ENCODE measurements at regions not wholly inside any gene's neighbourhood (a gene's known extent, or its start where the extent isn't known, plus 50 kb on each side); places are given as distances from the start of the nearest gene placed in this dataset.
"Not testable (repeated sequence)": the region's sequence is repeated elsewhere in the genome, so short reads cannot be mapped to it uniquely, and the experiment has no call there.

DNA sequence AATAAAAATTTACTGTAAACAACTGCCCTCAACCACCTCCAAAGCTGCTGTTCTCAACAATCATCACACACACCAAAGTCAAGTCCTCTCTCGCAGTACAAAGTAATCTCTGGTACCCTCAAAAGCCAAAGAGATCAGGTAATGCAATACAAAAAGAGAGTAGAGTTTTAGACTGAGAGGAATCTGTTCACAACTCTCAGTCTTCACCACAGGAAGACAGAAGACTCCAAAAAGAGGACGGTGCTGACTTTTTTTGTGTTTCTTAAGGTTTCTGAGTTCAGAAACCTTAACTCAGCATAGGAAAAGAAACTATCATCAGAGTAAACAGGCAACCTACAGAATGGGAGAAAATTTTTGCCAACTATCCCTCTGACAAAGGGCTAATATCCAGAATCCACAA lies 1072.3 kb upstream of the DIAPH2 start:
- no peak for DNase-seq

DNA sequence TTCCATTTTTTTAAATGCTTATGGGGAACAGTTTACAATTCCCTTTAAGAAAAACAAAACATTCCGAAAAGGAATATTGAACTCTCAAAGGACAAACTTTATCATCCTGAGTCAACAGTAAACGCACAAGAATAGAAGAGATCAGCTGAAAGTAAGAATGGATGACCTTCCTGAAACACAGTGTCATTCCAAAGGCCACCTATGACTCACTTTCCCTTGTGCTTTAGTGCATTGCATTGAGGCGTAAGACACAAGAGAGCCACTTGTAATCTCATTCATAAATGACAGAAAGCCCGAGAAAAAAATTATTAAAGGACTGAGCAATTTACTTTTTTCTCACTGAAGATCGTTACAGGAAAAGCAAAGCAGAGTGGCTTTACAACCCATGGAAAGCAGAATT lies 1062.4 kb upstream of the DIAPH2 start:
- no peak for DNase-seq

DNA sequence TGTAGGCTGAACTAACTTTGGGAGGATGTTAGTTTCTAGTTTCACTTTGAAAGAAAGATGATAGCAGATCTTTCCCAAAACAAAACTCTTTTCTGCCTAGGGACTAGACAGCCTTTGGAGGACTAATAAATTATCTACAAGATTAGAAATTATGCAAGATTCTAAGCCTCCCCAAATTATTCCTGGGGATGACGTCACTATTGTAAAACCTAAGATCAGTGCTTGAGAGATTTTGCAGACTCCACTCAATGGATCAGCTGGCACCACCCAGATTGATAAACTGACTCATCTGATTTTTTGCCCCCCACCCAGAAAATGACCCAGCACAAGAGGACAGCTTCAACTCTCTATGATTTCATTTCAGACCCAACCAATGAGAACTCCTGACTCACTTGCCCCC lies 1057.9 kb upstream of the DIAPH2 start:
- DNase-seq = no peak

DNA sequence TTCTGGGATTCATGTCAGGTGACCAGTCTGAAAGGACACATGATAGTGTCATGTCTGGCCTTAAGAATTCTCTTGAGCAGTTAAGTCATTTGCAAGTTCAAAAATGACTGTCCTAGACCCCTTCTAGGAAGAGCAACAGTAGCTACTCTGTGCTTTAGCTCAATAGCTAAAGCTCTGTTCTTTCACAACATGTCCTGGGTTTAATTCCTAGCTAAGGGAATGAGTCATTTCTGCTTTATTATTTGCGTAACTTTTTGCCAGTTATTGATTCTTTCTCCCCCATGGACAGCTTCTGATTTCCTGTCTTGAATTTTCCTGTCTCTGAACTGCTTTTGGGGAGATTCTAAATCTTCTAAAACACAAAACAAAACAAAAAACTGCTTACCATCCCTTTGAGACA lies 1055.8 kb upstream of the DIAPH2 start:
- no peak for DNase-seq

DNA sequence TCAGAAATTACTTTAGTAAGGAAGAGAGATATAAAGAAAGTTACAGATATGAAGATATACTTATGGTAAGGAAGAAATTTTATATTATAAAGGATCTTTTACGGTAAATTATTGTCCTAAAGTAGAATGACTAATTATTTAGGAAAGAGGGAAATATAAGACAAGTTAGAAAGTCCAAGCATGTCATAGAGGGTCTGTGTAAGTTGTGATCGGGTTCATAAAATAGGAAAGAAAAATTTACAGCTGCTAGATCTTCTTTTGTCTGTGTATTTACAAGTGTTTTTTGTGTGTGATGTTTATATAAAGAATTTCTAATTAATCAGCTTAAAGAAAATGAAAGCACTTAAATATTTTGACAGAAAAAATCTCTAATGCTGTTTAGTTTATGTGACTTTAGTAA lies 1054.9 kb upstream of the DIAPH2 start:
- DNase-seq = no peak

DNA sequence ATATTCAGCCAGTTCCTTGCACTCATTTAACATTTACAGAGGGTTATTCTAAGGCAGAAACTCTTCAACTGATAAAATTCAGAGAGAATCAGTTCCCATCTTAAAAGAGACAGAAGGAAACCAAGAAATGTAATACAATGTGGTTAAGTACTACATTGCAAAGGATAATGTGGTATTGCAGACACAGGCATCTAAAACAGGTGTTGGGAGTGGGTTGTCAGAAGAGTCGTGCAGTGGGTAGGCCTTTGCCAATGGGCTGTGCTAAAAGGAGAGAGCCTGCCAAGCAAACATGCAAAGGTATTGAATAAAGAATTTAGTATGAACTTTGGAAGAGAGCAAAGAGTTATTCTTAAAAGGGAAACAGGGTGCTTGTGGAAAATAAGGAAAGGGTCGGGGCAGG lies 1044.4 kb upstream of the DIAPH2 start:
- DNase-seq = no peak

DNA sequence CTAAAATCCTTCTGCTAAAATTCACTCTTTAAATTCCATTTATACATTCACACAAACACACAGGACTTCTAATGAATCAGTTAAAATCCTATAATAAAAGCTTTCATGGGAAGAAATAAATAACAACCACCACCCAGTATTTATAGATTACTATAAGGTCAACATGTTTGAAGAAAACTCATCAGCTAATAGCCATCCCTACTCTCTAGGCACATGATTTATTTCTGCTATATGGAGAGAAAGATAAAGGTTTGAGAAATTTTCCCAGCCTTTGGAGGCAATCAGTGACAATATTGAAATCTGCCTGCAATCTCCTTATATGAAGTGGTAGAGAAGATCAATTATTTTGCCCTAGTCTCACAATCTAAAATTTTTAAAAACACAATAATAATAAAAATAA lies 1038.9 kb upstream of the DIAPH2 start:
- no peak for DNase-seq

DNA sequence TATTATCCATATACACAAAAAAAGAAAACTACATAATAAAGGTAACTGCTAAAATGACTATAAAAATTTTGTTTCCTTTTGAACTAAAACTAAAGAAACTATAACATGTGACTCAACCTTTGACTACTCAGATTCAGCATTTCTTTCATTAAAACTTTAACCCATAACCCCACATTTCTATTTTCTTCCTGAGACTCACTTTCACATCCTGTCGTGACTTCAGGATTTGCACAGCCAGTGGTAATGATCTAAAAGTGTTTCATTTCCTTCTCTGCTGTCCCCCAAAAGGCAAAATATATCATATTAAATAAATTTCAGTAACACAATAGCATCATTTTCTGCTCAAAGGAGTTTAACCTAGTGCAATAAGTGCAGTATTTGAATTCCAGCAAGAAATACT lies 1022.4 kb upstream of the DIAPH2 start:
- no peak for DNase-seq

DNA sequence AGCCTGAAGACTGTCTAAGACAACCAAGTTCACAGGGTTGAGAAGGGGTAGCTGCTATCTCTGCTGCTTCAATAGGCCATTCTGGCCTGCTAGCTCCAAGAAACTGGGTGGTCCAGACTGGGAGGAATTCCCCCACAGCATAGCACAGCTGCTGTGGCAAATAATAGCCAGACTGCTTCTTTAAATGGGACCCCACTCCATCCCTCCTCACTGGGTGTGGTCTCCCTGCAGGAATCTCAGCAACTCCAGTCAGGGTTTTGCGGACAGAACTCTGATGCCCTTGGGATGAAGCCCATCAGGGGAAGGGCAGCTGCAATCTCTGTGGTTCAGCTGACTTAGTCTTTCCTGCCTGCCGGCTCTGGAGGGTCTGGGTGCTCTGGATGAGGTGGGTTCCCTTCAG lies 1018.6 kb upstream of the DIAPH2 start:
- DNase-seq = no peak

DNA sequence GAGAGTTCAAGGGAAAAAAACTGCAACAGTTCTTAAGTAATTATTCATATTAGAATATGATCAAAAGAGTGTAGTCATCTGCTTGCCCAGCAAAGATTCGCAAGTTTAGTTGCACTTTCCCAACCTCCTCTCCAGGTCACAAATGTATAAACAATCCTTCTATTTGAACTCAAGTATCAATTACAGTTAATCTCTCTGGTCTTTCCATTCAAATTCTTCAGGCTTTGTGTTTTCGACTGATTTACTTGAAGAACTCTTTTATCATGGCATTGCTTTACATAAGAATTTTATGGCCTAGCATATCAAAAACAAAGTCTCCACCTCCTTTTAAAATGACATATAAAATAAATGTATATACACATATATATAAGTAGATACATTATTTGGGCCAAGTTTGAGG lies 1009.6 kb upstream of the DIAPH2 start:
- no peak for DNase-seq

DNA sequence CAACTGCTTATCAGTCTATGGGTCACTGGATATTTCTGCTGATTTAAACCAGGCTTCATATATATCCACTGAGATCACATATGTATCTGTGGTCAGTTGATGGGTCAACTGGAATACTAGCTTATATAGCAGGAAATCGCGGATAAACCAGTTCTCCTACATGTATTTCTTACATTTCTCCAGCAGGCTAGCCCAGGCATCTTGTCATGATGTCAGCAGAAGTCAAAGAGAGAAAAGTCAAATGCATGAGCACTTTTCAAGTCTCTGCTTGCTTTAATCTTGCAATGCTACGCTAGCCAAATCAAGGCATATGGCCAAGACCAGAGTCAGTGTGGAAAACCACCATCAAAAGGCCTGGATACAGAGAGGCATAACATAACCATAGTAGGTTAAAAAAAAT lies 1008.8 kb upstream of the DIAPH2 start:
- DNase-seq = no peak

DNA sequence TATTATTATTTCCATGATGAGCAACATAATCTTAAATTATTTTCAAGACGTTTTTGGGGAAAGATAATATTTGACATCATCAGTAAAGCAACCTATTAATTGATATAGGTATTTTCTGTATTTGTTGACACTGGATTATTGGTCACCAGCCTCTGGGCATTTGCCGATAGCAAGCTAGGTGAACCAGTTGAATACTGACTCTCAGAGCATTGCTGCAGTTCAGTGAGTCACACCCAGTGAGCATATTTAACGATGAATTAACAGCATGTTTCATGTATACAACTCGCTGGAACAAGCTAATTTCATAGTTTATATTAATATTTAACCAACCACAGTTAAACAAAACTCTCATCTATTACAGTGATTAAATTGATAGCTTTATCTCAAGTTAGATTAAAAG lies 1006.0 kb upstream of the DIAPH2 start:
- no peak for DNase-seq

DNA sequence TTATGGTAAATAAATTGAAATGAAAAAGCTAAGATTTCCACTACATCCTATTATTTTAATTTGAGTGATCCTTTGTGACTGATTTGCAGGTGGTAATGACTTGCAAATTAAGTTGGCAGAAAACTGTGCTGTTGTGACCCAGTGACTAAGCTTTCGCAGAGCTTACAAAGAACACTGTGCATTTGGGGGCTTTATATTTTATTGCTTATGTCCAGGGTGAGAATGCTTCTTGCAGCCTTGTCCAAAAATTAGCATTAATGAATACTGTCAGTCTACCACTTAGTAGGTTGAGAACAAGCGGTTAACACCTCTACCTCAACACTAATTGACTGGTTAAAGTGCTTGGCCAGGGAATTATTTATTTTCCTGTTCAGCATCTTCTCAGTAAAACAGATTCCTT lies 991.3 kb upstream of the DIAPH2 start:
- no peak for DNase-seq

DNA sequence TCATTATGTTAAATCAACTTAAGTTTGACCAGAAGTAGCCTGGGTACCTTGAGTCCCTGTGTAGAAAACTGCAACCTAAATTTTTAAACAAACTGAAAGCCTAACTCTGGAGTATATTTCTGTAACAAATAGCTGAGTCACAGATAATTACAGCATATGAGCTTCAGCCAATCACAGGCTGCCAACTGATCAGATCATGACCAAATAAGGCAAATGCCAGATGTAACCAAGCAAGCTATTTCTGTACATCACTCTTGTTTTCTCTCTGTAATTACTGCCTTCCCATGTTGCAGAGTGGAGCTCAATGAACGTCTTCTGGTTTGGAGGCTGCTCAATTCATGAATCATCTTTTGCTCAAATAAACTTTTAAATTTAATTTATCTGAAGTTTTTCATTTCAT lies 980.9 kb upstream of the DIAPH2 start:
- no peak for DNase-seq

DNA sequence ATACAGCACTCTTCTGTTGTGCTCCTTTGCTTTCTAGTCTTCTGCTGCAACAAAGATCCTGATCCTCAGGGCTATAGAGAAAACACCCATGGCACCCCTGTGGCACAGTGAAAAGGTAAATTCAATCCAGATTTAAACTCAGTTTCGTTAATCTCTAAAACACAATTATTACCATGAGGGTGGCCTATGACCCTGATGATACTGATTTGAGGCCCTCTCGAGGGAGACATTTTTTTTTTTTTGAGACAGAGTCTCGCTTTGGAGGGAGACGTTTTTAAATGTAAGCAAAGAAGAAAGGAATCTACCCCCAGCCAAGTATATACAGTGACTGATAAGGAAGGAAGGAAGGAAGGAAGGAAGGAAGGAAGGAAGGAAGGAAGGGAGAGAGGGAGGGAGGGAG lies 967.8 kb upstream of the DIAPH2 start:
- no peak for DNase-seq

DNA sequence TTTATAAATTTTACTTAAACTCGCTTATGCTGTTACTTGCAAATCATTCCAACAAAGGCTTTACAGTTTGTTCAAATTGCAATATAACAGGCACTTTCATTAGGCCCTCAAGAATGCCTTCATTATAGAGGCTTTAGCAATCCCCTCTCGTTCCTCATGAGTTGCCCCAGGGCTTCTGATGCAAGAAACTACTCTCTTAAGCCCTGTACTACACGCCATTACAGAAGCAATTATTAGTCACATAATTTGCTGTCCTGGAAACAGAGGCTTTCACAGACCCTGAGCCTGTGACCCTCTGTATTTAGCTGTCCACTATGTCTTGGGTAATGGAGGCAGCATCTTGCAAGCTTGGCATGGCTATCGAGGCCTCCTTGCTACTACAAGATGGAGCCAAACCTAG lies 965.9 kb upstream of the DIAPH2 start:
- DNase-seq = no peak

DNA sequence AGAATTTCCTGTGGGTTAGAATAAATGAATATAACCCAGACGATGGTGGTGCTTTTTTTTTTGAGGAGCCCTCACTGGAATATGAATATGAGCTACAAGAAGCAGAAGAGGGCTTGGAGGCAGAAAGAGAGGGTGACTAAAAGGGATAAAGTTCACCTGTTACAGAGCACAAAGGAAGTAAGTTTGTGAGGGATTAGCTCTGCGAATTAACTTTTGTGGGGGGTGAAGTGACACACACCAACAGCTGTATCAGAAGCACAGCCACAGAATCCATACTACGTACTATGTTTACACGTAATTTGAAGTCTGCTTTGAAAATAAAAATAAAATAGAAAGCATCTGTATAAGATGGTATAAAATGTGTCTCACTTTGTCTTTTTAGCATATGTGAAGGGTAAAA lies 963.6 kb upstream of the DIAPH2 start:
- DNase-seq = no peak

DNA sequence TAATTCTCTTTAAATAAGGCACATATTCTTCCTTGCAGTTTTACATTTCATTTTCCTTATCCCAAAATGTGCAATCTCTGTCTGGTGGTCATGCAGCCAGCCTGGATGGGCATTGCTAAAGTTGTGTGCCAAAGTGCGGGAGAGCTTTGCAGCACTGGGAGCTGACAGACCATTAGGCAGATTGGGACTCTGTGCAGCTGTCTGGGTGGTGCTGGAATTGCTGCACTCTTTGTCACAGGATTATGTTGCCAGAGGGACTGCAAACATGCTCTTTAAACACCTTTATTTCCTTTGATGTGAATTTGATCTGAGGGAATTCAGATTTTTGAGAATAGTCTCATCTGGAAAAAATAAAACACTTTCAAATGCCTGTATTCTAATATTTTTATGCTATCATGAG lies 956.2 kb upstream of the DIAPH2 start:
- no peak for DNase-seq

DNA sequence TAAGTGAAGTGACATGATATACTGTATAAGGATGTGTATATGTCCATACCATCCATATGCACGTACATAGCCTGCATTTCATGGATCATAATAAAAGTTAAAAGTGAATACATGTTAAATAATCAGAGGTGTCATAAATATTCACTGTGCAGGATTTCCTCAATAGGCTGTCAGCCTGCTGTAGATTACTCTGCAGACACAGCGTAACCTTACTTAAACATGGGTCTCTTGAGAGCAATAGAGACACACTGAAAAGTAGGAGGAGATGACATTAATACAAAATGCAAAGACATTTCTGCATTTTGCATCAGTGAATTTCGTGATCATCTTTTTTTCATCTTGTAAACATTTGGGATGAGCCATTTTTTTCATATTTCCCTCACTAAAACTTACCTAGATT lies 955.2 kb upstream of the DIAPH2 start:
- no peak for DNase-seq

DNA sequence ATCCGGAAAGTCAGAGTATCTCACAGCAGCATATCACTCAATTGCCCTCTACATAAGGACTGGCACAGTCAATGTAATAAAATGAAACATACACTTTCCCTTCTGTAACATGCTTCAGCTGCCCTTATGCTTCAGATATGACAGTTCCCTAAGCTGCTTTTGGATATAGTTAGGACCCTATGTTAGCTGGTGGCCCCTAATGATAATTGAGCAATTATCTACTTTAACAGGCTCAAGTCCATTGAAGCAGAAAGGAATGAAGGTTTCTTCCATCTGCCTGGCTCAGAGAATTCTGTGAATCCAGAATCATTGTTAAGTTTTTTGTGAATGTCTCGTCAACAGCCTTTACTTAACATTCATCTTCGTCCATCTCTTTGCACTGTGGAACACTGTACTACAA lies 951.2 kb upstream of the DIAPH2 start:
- DNase-seq = no peak

DNA sequence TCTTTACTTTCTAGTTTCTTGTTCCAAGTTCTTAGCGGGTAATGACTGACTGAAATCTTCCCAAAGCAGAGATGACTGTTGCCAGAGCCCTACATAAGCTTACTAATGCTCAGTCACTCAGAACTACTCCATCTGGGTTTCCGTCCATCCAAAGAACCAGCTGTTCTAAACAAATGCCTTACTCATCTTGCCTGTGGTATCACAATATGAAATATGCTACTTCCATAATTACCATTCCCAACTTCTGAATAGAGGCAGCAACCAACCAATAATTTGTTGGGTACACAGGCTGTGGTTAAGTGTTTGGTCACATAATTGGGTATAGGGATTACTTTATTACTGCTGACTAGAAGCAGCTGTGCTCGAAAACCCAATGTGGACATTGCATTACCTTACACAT lies 930.2 kb upstream of the DIAPH2 start:
- DNase-seq = no peak

DNA sequence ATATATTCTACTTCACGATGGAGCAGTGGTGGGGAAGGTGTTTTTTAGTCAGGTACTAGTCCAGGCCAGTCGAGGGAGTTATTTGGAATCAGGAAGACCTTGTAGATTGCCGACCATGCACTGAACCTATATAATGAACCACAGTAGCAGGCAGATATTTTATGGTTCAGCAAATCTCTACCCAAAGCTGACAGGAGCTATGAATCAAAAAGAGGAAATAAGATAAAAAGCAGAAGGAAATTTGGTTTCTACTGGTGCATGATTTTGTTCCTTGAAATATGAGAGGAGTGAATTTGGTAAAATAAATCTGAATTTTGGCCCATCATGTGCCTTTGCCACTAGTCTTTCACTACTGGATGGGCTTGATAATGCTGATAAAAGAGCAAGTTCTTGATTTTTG lies 924.3 kb upstream of the DIAPH2 start:
- DNase-seq = no peak

DNA sequence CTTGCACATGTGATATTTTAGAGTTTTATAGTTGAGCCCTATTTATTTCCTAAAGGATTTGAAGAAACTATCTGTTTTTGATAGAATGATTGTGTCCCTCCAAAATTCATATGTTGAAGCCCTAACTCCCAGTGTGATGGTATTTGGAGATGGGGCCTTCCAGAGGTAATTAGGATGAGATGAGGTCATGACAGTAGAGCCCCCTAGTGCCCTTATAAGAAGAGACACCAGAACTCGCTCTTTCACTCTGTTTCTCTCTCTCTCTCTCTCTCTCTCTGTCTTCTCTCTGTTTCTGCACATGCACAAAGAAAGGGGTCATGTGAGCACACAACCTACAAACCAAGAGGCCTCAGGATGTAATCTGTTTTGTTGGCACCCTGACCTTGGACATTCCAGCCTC lies 921.9 kb upstream of the DIAPH2 start:
- no peak for DNase-seq

DNA sequence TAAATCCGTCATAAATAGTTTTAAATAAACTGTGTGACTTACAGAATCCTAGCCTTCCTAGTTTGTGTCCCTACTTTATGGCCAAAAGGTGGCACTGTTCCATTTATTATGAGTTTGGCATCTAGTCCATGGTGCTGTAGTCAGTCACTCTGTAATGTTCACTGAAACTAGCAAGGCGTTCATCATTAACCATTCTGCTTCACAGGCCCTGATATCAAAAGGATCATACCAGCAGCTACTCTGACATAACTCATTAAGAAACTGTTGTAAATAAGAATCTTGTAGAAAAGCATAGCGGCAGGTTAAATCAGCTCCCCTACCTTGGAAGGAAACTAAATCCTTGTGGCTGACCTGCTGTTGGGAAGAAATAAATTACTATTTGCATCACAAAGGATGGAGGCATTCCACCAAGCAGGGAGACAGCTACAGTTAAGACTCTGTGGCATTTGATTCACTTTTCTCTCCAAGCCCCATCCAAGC lies 919.6 kb upstream of the DIAPH2 start:
- peak; percentile 30 for DNase-seq

DNA sequence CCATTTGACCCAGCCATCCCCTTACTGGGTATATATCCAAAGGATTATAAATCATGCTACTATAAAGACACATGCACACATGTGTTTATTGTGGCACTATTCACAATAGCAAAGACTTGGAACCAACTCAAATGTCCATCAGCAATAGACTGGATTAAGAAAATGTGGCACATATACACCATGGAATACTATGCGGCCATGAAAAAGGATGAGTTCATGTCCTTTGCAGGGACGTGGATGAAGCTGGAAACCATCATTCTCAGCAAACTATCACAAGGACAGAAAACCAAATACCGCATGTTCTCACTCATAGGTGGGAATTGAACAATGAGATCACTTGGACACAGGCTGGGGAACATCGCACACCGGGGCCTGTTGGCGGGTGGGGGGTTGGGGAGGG lies 913.4 kb upstream of the DIAPH2 start:
- DNase-seq = not testable (repeated sequence)

All from renal pelvis (tissue), 1 donor.